KMS-11 (cell line): ENCODE measurements at regions not wholly inside any gene's neighbourhood (a gene's known extent, or its start where the extent isn't known, plus 50 kb on each side); places are given as distances from the start of the nearest gene placed in this dataset.

Experiments
- H2AFZ ChIP-seq: fragments of 200-600 bp; sonication (generic); 2 replicates; pipeline ENCODE4 v1.6.1; 2016; ENCODE audit warnings: antibody characterized with exemption, mixed run types, low read depth
- H3K27ac ChIP-seq: fragments of 200-600 bp; sonication (generic); 2 replicates; pipeline ENCODE4 v1.6.1; 2016; ENCODE audit warnings: mild to moderate bottlenecking, mixed run types
- H3K27me3 ChIP-seq: fragments of 200-600 bp; sonication (generic); 2 replicates; pipeline ENCODE4 v1.6.1; 2017; ENCODE audit warnings: mild to moderate bottlenecking, low read depth, mixed run types, moderate library complexity; ENCODE audit not compliant: insufficient read depth
- H3K36me3 ChIP-seq: fragments of 200-600 bp; sonication (generic); 2 replicates; pipeline ENCODE4 v1.6.1; 2017; ENCODE audit warnings: mild to moderate bottlenecking, mixed run types; ENCODE audit not compliant: insufficient read depth
- H3K4me1 ChIP-seq: fragments of 200-600 bp; sonication (generic); 2 replicates; pipeline ENCODE4 v1.6.1; 2016; ENCODE audit warnings: mild to moderate bottlenecking, low read depth, mixed run types; ENCODE audit not compliant: poor library complexity, severe bottlenecking
- H3K4me2 ChIP-seq: fragments of 200-600 bp; sonication (generic); 2 replicates; pipeline ENCODE4 v1.7.0; 2016; ENCODE audit warnings: mild to moderate bottlenecking, mixed run types
- H3K4me3 ChIP-seq: fragments of 200-600 bp; sonication (generic); IDR thresholded peaks from 2 replicates; pipeline ENCODE4 v1.6.1; 2017; ENCODE audit warnings: low read depth, low read length, mixed read lengths; ENCODE audit not compliant: insufficient read depth
- H3K79me2 ChIP-seq: fragments of 200-600 bp; sonication (generic); 2 replicates; pipeline ENCODE4 v1.6.1; 2016; ENCODE audit warnings: low read depth, mixed run types; ENCODE audit not compliant: insufficient read depth
- H3K9ac ChIP-seq: fragments of 200-600 bp; sonication (generic); 2 replicates; pipeline ENCODE4 v1.6.1; 2016; ENCODE audit warnings: mild to moderate bottlenecking, mixed run types
- H4K20me1 ChIP-seq: fragments of 200-600 bp; sonication (generic); 2 replicates; pipeline ENCODE4 v1.6.1; 2016; ENCODE audit warnings: mild to moderate bottlenecking, mixed run types; ENCODE audit not compliant: insufficient read depth
- CTCF ChIP-seq: fragments of 200-600 bp; sonication (generic); conservative IDR thresholded peaks from 2 replicates; pipeline ENCODE4 v1.6.1; 2017; ENCODE audit warnings: low read depth, mild to moderate bottlenecking, antibody characterized with exemption, low read length, moderate library complexity, mixed read lengths

DNA sequence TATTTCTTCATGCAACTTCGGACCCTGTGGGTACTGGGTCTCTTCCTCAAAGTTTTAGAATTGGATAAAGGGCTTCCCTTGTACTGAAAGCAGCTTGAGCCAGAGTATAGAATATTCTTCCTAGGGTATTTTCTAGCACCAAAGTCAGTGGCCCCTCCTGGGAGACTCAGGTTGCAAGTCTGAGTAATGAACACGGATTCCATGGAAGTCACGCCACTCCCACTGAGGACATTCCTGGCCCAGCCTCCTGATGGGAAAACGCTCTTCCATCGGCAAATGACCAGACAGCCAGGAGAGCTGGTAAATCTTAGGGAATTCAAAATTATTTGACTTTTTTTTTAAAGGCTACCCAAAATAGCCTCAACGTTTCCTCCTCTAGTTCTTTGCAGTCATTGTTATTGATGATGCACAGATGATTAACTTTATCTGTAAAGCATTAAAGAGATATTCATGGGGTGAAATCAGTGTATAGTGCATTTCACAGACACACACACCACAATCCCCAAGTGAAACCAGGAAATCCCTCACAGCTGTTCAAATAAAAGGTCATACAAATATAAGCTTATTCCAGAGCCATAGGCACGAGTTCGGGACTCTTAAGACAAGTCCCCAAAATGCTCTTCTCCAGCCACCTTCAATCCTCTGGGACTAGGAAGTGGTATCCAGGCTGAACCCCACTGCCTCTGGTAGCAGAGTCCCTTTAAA lies 248.8 kb downstream of the SOD2 start:
- no peak overlapping the region for H3K27ac ChIP-seq
- H3K9ac ChIP-seq, result no peak overlapping the region
- no peak overlapping the region for H3K4me2 ChIP-seq
- no peak overlapping the region for H2AFZ ChIP-seq
- no peaks in the 10 kb centered on the region for H4K20me1 ChIP-seq
- no peaks in the 10 kb centered on the region for H3K27me3 ChIP-seq
- TF ChIP-seq CTCF, result no peak
- H3K79me2 ChIP-seq, result no peaks in the 10 kb centered on the region
- no peaks in the 10 kb centered on the region for H3K36me3 ChIP-seq
- no peaks in the 10 kb centered on the region for H3K4me1 ChIP-seq
- H3K4me3 ChIP-seq, result no peak overlapping the region

- H3K9ac ChIP-seq, result no peak overlapping the region
- no peaks in the 10 kb centered on the region for H3K27me3 ChIP-seq
- no peaks in the 10 kb centered on the region for H4K20me1 ChIP-seq
- TF ChIP-seq CTCF, result no peak
- no peak overlapping the region for H3K27ac ChIP-seq
- H3K4me3 ChIP-seq, result no peak overlapping the region
- no peak overlapping the region for H2AFZ ChIP-seq
- no peaks in the 10 kb centered on the region for H3K79me2 ChIP-seq
- no peaks in the 10 kb centered on the region for H3K4me1 ChIP-seq
- no peak overlapping the region for H3K4me2 ChIP-seq
- H3K36me3 ChIP-seq, result no peaks in the 10 kb centered on the region
These were observed 249.6 kb downstream of the SOD2 start for GRCh38 chr6:159443417-159443920.

- Histone ChIP-seq H4K20me1 (no peaks in the 10 kb centered on the region), H3K79me2 (no peaks in the 10 kb centered on the region), H3K4me2 (no peak overlapping the region), H3K9ac (no peak overlapping the region), H2AFZ (no peak overlapping the region), H3K36me3 (no peaks in the 10 kb centered on the region), H3K27me3 (no peaks in the 10 kb centered on the region), H3K27ac (no peak overlapping the region), H3K4me1 (no peaks in the 10 kb centered on the region), H3K4me3 (no peak overlapping the region)
- TF ChIP-seq CTCF, result no peak
These were observed 251.4 kb downstream of the SOD2 start for GRCh38 chr6:159441704-159441981.

DNA sequence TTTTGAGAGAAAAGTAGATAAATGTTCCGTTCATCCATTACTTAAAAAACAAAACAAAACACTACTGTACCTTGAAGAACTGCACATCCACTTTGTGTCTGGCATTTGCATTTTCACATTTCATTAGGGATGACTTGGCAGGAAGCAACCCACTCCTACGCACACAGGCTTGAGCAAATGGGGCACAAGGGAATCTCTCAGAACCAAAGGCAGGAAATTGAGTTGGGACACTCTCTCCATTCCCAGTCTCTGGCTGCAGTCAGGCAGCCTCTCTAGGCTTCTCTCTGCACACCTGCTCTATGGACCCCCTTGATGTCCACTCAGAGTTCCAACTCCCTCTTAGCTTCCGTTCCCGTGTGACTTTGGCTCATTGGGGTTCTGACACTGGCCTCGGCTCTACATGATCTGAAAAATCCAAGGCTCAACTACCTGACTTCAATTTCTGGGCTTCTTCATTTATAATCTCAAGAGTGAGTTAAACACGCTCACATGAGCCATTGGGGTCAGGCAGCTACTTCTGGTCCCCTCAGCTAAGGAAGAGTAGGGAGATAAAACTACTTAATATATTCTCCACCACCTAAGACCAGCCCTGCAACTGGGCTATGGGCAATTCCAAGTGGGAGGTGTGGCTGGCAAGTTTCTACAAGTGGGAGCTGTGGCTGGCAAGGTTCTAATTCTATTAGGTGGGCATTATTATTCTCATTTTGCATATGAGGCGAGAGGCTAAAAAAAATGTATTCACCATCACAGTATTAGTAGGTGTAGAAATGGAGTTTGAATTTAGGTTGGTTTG lies 251.9 kb downstream of the SOD2 start:
- no peaks in the 10 kb centered on the region for H4K20me1 ChIP-seq
- H3K4me3 ChIP-seq, result no peak overlapping the region
- H3K27me3 ChIP-seq, result no peaks in the 10 kb centered on the region
- H3K4me2 ChIP-seq, result no peak overlapping the region
- no peaks in the 10 kb centered on the region for H3K4me1 ChIP-seq
- no peak overlapping the region for H2AFZ ChIP-seq
- H3K36me3 ChIP-seq, result no peaks in the 10 kb centered on the region
- no peaks in the 10 kb centered on the region for H3K79me2 ChIP-seq
- TF ChIP-seq CTCF, result no peak
- H3K27ac ChIP-seq, result no peak overlapping the region
- no peak overlapping the region for H3K9ac ChIP-seq
